ENCODE measurements at regions not wholly inside any gene's neighbourhood (a gene's known extent, or its start where the extent isn't known, plus 50 kb on each side); places are given as distances from the start of the nearest gene placed in this dataset.

DNA sequence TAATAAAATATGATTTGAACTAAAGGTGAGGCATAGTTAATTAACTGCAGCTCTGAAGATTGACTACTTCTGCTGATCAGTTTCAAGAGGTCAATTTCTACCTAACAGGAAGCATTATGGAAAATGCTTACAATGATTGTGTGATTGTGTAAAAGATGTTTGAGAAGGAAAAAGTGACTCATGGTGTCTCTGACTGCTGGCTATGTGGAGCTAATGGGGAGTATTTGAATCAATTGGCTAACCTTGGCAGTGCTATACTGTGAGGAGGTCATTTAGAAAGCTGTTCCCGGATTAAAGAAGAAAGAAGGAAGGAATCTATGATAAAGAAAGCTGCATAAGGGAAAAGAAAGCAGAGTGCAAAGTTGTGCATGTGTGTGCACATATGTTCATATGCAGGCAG is 376.5 kb downstream of the ADGRL2 start:
- peak; percentile 66 for DNase-seq (ENCODE audit: low read depth)
- no peak overlapping the region for H3K4me3 ChIP-seq (ENCODE audit: low read length)
- TF ChIP-seq, protein P1, sequence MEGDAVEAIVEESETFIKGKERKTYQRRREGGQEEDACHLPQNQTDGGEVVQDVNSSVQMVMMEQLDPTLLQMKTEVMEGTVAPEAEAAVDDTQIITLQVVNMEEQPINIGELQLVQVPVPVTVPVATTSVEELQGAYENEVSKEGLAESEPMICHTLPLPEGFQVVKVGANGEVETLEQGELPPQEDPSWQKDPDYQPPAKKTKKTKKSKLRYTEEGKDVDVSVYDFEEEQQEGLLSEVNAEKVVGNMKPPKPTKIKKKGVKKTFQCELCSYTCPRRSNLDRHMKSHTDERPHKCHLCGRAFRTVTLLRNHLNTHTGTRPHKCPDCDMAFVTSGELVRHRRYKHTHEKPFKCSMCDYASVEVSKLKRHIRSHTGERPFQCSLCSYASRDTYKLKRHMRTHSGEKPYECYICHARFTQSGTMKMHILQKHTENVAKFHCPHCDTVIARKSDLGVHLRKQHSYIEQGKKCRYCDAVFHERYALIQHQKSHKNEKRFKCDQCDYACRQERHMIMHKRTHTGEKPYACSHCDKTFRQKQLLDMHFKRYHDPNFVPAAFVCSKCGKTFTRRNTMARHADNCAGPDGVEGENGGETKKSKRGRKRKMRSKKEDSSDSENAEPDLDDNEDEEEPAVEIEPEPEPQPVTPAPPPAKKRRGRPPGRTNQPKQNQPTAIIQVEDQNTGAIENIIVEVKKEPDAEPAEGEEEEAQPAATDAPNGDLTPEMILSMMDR (conservative IDR thresholded peaks at IDR 0.05; ENCODE audit: low read depth, low read length): no peak

DNA sequence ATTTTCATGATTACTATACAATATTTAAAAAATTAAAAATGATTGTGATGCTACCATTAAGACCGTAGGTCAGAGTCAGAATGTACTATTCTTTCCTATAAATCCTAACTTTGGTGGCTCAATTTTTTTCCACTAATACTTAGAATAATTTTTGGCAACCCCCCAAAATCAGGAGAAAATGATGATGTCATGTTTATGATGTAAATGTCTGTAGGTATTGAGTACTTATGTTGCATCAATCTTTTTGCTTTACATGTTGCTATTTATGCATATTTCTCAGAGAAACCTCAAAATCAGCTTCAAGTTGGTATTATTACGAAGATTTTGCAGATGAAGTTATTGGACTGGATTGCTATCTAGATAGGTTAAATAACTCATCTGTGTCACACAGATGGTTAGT is 371.2 kb downstream of the ADGRL2 start:
- TF ChIP-seq, protein P1 (conservative IDR thresholded peaks at IDR 0.05; ENCODE audit: low read depth, low read length): no peak
- DNase-seq (ENCODE audit: low read depth): no peak
- H3K4me3 ChIP-seq (ENCODE audit: low read length): no peak overlapping the region

DNA sequence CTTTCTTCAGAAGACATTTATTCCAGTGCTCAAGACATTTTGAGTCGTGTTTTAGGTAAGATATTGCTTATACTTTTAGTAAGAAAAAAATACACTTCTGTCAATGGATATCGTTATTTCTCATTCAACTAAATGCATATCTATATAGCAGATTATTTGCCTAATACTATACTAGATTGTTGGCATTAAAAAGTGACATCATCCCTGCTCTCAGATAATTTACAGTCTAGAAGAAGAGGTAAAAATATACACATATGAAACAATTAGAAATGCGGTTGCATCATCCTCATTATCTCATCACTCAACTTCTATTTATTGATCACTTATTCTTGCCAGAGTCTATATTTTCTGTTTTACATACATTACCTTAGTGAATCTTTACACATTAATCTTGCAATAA is 367.7 kb downstream of the ADGRL2 start:
- DNase-seq (ENCODE audit: low read depth): no peak
- H3K4me3 ChIP-seq (ENCODE audit: low read length): no peak overlapping the region
- TF ChIP-seq, protein P1 (conservative IDR thresholded peaks at IDR 0.05; ENCODE audit: low read depth, low read length): no peak

DNA sequence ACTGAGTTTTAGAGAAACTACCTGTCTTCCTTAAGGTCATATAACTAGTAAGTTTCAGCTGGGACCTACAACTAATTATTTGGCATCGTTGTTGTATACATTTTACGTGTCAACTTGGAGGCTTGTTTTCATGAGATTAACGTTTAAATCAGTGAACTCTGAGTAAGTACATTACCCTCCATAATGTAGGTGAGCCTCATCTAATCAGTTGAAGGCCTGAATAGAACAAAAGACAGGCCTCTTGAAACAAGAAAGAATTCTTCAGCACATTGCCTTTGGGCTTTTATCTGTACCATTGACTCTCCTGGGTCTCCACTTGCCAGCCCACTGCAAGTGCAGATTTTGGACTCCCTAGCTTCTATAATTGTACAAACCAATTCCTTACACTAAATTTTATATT is 364.6 kb downstream of the ADGRL2 start:
- no peak overlapping the region for H3K4me3 ChIP-seq (ENCODE audit: low read length)

DNA sequence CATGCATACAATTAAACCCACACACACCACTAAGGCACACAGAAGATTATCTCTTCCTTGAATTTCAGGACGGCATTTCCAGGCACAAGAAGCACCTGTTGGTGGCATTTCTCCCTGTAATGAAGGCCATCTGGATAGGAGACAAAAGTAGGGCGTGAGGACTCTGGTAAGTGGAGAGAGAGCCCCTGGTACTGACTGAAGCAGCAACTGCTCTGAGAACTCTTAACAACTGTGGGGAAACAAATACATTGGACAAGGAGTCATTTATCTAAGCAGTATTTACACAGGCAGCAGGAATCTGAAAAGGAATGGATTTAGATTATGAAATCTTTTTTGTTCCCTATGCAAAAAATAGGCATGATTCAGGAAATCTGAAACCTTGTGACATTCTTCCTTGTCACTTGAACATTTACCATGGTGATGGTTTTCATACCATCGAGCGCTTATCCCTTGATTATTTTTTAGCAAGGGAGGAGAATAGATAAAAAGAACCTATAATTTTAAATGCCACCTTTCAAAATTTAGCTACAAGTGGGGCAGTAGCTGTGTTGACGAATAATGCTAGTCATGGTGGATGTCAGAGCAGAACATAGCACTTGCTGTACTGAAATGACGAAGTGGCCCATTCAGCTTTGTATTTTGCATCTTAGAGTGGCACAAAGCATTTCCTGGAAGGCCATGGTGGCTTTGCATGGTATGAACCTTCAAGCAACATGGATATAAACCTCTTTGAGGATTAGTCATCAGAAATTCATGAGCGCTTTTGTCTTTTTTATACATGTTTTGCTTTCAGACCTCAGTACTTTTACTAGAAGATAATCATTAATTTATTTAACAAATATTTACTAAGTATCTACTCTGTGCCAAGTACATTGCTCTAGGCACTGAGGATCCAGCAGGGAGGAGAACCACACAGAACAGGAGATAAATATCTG is 362.0 kb downstream of the ADGRL2 start:
- H3K4me3 ChIP-seq (ENCODE audit: low read length): no peak overlapping the region
- TF ChIP-seq, protein P1 (conservative IDR thresholded peaks at IDR 0.05; ENCODE audit: low read depth, low read length): no peak
- peak; percentile 69 for DNase-seq (ENCODE audit: low read depth)

More for the DNA sequence above, 364.6 kb downstream of the ADGRL2 start:
- no peak for DNase-seq (ENCODE audit: low read depth)
- TF ChIP-seq, protein P1 (conservative IDR thresholded peaks at IDR 0.05; ENCODE audit: low read depth, low read length): no peak

DNA sequence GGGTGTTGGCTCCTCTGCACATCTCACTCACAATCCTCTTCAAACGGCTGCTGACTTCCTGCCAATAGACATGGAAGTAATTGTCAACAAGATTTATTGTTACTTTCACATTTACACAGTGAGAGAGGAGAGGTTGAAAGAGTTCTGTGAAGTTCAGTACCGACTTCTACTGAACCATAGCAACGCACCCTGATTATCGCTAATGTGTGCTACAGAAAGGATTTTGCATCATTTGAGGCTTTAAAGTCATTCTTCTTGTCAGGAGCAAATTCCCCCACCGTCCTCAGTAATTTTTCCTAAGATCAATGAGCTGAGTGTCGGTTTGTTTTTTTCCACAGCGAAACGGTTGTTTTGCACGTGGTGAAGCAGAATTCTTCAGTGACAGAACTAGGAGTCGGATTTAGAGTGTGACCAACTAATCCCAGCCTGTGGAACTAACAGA is 361.0 kb downstream of the ADGRL2 start:
- TF ChIP-seq, protein P1 (conservative IDR thresholded peaks at IDR 0.05; ENCODE audit: low read depth, low read length): no peak
- H3K4me3 ChIP-seq (ENCODE audit: low read length): peak overlapping the region; percentile 21
- peak; percentile 75 for DNase-seq (ENCODE audit: low read depth)

DNA sequence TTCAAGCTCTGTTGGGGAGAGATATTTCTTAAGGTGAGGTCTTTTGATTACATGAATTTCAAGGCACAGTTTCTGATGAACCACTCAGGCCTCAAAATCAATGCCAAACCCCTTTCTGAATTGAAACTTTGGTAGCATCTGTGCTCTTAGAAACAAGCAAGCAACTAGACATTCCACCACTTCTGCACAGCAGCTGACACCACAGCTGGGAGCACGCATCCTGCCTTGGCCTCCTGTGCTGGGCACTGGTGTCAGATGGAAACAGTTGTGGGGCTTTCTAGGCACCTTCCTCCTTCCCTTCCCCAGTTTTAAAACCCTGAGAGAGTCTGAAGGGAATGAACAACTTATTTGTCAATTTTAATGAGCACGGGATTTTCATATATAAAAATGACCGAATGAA is 360.2 kb downstream of the ADGRL2 start:
- H3K4me3 ChIP-seq (ENCODE audit: low read length): no peak overlapping the region
- TF ChIP-seq, protein P1 (conservative IDR thresholded peaks at IDR 0.05; ENCODE audit: low read depth, low read length): no peak
- DNase-seq (ENCODE audit: low read depth): no peak

Measured in retinal pigment epithelial cell (primary cell).